ENCODE measurements at regions not wholly inside any gene's neighbourhood (a gene's known extent, or its start where the extent isn't known, plus 50 kb on each side); places are given as distances from the start of the nearest gene placed in this dataset.

- Histone ChIP-seq H3K9me3 (ENCODE audit: control insufficient read depth in 2 of 3, low read length in 3 of 3) (no peaks in the 10 kb centered on the region), H3K36me3 (ENCODE audit: control insufficient read depth in 2 of 3, insufficient read depth in 3 of 3, low read length in 3 of 3) (no peaks in the 10 kb centered on the region), H3K4me1 (ENCODE audit: control insufficient read depth in 2 of 2, insufficient read depth in 2 of 2, low read length in 2 of 2) (no peaks in the 10 kb centered on the region), H3K27me3 (ENCODE audit: control insufficient read depth in 2 of 2, insufficient read depth in 2 of 2, low read length in 2 of 2) (no peaks in the 10 kb centered on the region), H3K27ac (ENCODE audit: low read depth, low read length) (no peak overlapping the region), H3K4me3 (ENCODE audit: low read length) (no peak overlapping the region)
- ChIA-PET CTCF (no interaction called here), POLR2A (no interaction called here)
- H3K9me3 Mint-ChIP-seq: peaks cover 0 to 9% (median 0%) of the 10 kb centered on the region in 11 donors
- intact Hi-C loops (cut with micrococcal nuclease): no loop called here
- no peak overlapping the region for H3K4me3 Mint-ChIP-seq
- no peak for DNase-seq
- no peak for ATAC-seq
- H3K27ac Mint-ChIP-seq: no peak overlapping the region
- H3K27me3 Mint-ChIP-seq: peaks cover 0 to 17% (median 0%) of the 10 kb centered on the region in 5 donors
- no peaks in the 10 kb centered on the region for H3K36me3 Mint-ChIP-seq
- H3K4me1 Mint-ChIP-seq: peaks cover 0 to 7% (median 0%) of the 10 kb centered on the region in 7 donors
Measured at GRCh38 chr1:98328855-98329254, 332.7 kb upstream of the SNX7 start.

GRCh38 chr1:98327220-98327861 is 334.2 kb upstream of the SNX7 start:
- ATAC-seq (no peak), DNase-seq (no peak)
- Histone ChIP-seq H3K9me3 (ENCODE audit: control insufficient read depth in 2 of 3, low read length in 3 of 3) (no peaks in the 10 kb centered on the region), H3K4me1 (ENCODE audit: control insufficient read depth in 2 of 2, insufficient read depth in 2 of 2, low read length in 2 of 2) (peaks cover 0 to 10% of the 10 kb centered on the region in 2 donors), H3K27me3 (ENCODE audit: control insufficient read depth in 2 of 2, insufficient read depth in 2 of 2, low read length in 2 of 2) (no peaks in the 10 kb centered on the region), H3K27ac (ENCODE audit: low read depth, low read length) (no peak overlapping the region), H3K4me3 (ENCODE audit: low read length) (no peak overlapping the region), H3K36me3 (ENCODE audit: control insufficient read depth in 2 of 3, insufficient read depth in 3 of 3, low read length in 3 of 3) (no peaks in the 10 kb centered on the region)
- peaks cover 0 to 5% (median 0%) of the 10 kb centered on the region in 11 donors for H3K9me3 Mint-ChIP-seq
- intact Hi-C loops (cut with micrococcal nuclease): no loop called here
- ChIA-PET POLR2A (no interaction called here), CTCF (no interaction called here)
- peaks cover 0 to 17% (median 0%) of the 10 kb centered on the region in 5 donors for H3K27me3 Mint-ChIP-seq
- no peaks in the 10 kb centered on the region for H3K36me3 Mint-ChIP-seq
- H3K4me1 Mint-ChIP-seq: peaks cover 0 to 14% (median 5%) of the 10 kb centered on the region in 7 donors
- H3K27ac Mint-ChIP-seq: no peak overlapping the region
- no peak overlapping the region for H3K4me3 Mint-ChIP-seq

- peaks cover 0 to 12% (median 0%) of the 10 kb centered on the region in 5 donors for H3K27me3 Mint-ChIP-seq
- CTCF ChIA-PET: no interaction called here
- no peaks in the 10 kb centered on the region for H3K36me3 ChIP-seq (ENCODE audit: control insufficient read depth in 2 of 3, insufficient read depth in 3 of 3, low read length in 3 of 3)
- H3K4me1 ChIP-seq (ENCODE audit: control insufficient read depth in 2 of 2, insufficient read depth in 2 of 2, low read length in 2 of 2): peaks cover 0 to 10% of the 10 kb centered on the region in 2 donors
- peaks cover 0 to 14% (median 5%) of the 10 kb centered on the region in 7 donors for H3K4me1 Mint-ChIP-seq
- H3K9me3 ChIP-seq (ENCODE audit: control insufficient read depth in 2 of 3, low read length in 3 of 3): no peaks in the 10 kb centered on the region
- H3K4me3 Mint-ChIP-seq: no peak overlapping the region
- H3K27me3 ChIP-seq (ENCODE audit: control insufficient read depth in 2 of 2, insufficient read depth in 2 of 2, low read length in 2 of 2): no peaks in the 10 kb centered on the region
- POLR2A ChIA-PET: no interaction called here
- ATAC-seq: no peak
- H3K4me3 ChIP-seq (ENCODE audit: low read length): no peak overlapping the region
- H3K9me3 Mint-ChIP-seq: peaks cover 0 to 5% (median 0%) of the 10 kb centered on the region in 11 donors
- no peak overlapping the region for H3K27ac ChIP-seq (ENCODE audit: low read depth, low read length)
- intact Hi-C loops (cut with micrococcal nuclease): no loop called here
- no peaks in the 10 kb centered on the region for H3K36me3 Mint-ChIP-seq
- no peak for DNase-seq
- H3K27ac Mint-ChIP-seq: no peak overlapping the region
Measured at GRCh38 chr1:98325646-98326440, 335.7 kb upstream of the SNX7 start.

GRCh38 chr1:98323906-98324358 is 337.6 kb upstream of the SNX7 start:
- Mint-ChIP-seq H3K9me3 (peaks cover 0 to 6% (median 0%) of the 10 kb centered on the region in 11 donors), H3K27me3 (peaks cover 0 to 11% (median 0%) of the 10 kb centered on the region in 5 donors), H3K4me1 (peaks cover 0 to 14% (median 5%) of the 10 kb centered on the region in 7 donors), H3K36me3 (no peaks in the 10 kb centered on the region), H3K27ac (no peak overlapping the region), H3K4me3 (peak overlapping the region in 1 of 10 donors; percentile 32)
- CTCF ChIA-PET: no interaction called here
- POLR2A ChIA-PET: no interaction called here
- intact Hi-C loops (cut with micrococcal nuclease): no loop called here
- no peak overlapping the region for H3K4me3 ChIP-seq (ENCODE audit: low read length)
- H3K27ac ChIP-seq (ENCODE audit: low read depth, low read length): no peak overlapping the region
- no peaks in the 10 kb centered on the region for H3K9me3 ChIP-seq (ENCODE audit: control insufficient read depth in 2 of 3, low read length in 3 of 3)
- DNase-seq (no peak), ATAC-seq (peak; percentile 72)
- no peaks in the 10 kb centered on the region for H3K27me3 ChIP-seq (ENCODE audit: control insufficient read depth in 2 of 2, insufficient read depth in 2 of 2, low read length in 2 of 2)
- peaks cover 0 to 10% of the 10 kb centered on the region in 2 donors for H3K4me1 ChIP-seq (ENCODE audit: control insufficient read depth in 2 of 2, insufficient read depth in 2 of 2, low read length in 2 of 2)
- no peaks in the 10 kb centered on the region for H3K36me3 ChIP-seq (ENCODE audit: control insufficient read depth in 2 of 3, insufficient read depth in 3 of 3, low read length in 3 of 3)

- Mint-ChIP-seq H3K9me3 (peaks cover 0 to 6% (median 0%) of the 10 kb centered on the region in 11 donors), H3K4me3 (peak overlapping the region in 1 of 10 donors; percentile 32), H3K4me1 (peaks cover 0 to 14% (median 5%) of the 10 kb centered on the region in 7 donors), H3K27me3 (peaks cover 0 to 8% (median 0%) of the 10 kb centered on the region in 5 donors), H3K27ac (no peak overlapping the region), H3K36me3 (no peaks in the 10 kb centered on the region)
- intact Hi-C loops (cut with micrococcal nuclease): no loop called here
- H3K27ac ChIP-seq (ENCODE audit: low read depth, low read length): no peak overlapping the region
- H3K4me3 ChIP-seq (ENCODE audit: low read length): no peak overlapping the region
- POLR2A ChIA-PET: no interaction called here
- ATAC-seq (peak; percentile 61), DNase-seq (no peak)
- CTCF ChIA-PET: no interaction called here
- H3K4me1 ChIP-seq (ENCODE audit: control insufficient read depth in 2 of 2, insufficient read depth in 2 of 2, low read length in 2 of 2): peaks cover 0 to 10% of the 10 kb centered on the region in 2 donors
- H3K27me3 ChIP-seq (ENCODE audit: control insufficient read depth in 2 of 2, insufficient read depth in 2 of 2, low read length in 2 of 2): no peaks in the 10 kb centered on the region
- H3K9me3 ChIP-seq (ENCODE audit: control insufficient read depth in 2 of 3, low read length in 3 of 3): no peaks in the 10 kb centered on the region
- H3K36me3 ChIP-seq (ENCODE audit: control insufficient read depth in 2 of 3, insufficient read depth in 3 of 3, low read length in 3 of 3): no peaks in the 10 kb centered on the region
Measured at GRCh38 chr1:98323388-98323787, 338.1 kb upstream of the SNX7 start.

GRCh38 chr1:98322966-98323365 is 338.6 kb upstream of the SNX7 start:
- H3K9me3 Mint-ChIP-seq: peaks cover 0 to 6% (median 0%) of the 10 kb centered on the region in 11 donors
- no peak overlapping the region for H3K4me3 Mint-ChIP-seq
- H3K27ac Mint-ChIP-seq: no peak overlapping the region
- H3K27me3 Mint-ChIP-seq: peaks cover 0 to 8% (median 0%) of the 10 kb centered on the region in 5 donors
- no peak for ATAC-seq
- Histone ChIP-seq H3K27me3 (ENCODE audit: control insufficient read depth in 2 of 2, insufficient read depth in 2 of 2, low read length in 2 of 2) (no peaks in the 10 kb centered on the region), H3K4me1 (ENCODE audit: control insufficient read depth in 2 of 2, insufficient read depth in 2 of 2, low read length in 2 of 2) (peaks cover 0 to 10% of the 10 kb centered on the region in 2 donors), H3K9me3 (ENCODE audit: control insufficient read depth in 2 of 3, low read length in 3 of 3) (no peaks in the 10 kb centered on the region), H3K27ac (ENCODE audit: low read depth, low read length) (no peak overlapping the region), H3K36me3 (ENCODE audit: control insufficient read depth in 2 of 3, insufficient read depth in 3 of 3, low read length in 3 of 3) (no peaks in the 10 kb centered on the region), H3K4me3 (ENCODE audit: low read length) (no peak overlapping the region)
- peaks cover 0 to 14% (median 5%) of the 10 kb centered on the region in 7 donors for H3K4me1 Mint-ChIP-seq
- H3K36me3 Mint-ChIP-seq: no peaks in the 10 kb centered on the region
- CTCF ChIA-PET: no interaction called here
- intact Hi-C loops (cut with micrococcal nuclease): no loop called here
- no peak for DNase-seq
- POLR2A ChIA-PET: no interaction called here

Measured in naive thymus-derived CD4-positive, alpha-beta T cell (primary cell).